HG02623 (cell line): ENCODE measurements at regions not wholly inside any gene's neighbourhood (a gene's known extent, or its start where the extent isn't known, plus 50 kb on each side); places are given as distances from the start of the nearest gene placed in this dataset.
A peak's percentile ranks its signal among the peaks of the same experiment; 100 is the strongest.

Source experiments
- ATAC-seq: cut with Tn5 transposase; IDR thresholded peaks from one replicate; pipeline ENCODE4 v1.9.1; 2021; ENCODE audit warnings: moderate library complexity; ENCODE audit not compliant: unreplicated experiment

DNA sequence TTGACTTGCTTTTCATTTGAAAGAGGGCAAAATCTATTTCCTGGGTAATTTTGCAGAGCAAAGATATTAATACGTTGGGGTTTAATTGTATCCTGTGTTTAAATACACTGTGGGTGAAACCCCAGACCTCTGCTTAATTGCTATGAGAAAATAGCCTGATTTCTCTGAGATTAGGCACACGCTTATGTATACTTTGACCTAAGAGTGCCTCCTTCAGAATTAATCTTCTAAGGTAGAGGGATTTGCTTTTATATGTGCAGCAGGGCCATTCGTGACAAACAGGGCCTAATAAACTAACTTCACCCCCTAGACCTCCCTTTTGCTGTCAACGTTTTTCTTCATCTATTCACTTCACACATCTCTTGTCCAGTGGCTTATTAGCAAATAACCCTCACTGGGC lies 216.9 kb upstream of the ADGRL2 start:
- ATAC-seq, result no peak

DNA sequence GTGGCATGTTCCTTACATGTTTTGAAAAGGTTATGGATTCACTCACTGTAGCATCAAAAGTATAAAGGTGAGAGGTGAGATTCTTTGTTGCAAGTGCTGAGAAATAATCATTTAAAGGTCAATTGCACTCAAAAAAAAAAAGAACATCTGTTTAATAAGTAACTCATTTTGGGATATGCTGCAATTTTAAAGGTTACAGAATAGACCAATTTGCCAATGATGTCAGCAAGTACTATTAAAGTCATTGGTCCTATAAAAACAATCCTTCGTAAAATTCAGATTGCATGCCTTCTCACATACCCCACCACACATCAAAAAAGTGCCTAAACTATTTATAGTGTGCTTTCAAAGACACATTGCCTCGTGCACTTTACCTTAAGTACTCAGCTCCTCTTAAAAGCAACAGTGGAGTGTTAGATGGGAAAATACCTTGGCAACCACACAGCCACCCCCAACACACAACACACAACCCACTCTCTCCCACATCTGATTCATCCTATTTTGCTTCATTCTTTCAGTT lies 218.2 kb upstream of the ADGRL2 start:
- ATAC-seq, result no peak

DNA sequence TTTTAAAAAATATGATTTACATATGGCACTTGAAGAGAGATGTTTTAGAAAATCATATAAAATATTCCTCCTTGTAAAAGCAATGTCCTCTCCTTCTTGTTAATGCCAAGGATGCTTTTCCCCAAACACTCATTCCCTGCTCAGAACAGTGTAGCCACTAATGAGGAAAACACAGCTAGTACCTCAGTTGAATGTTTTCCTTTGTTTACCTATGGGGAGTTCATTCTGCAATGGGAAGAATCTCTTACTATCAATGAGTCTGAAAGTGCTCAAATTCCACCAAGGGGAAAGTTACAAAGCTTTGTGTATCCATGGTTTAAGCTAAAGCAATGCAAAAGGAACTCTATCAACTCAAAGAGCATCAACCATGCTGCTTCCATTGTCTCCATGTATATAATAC lies 221.9 kb upstream of the ADGRL2 start:
- ATAC-seq, result no peak

GRCh38 chr1:81577004-81577697 lies 223.6 kb upstream of the ADGRL2 start:
- no peak for ATAC-seq

- ATAC-seq, result no peak
Measured at GRCh38 chr1:81574408-81574807, 226.3 kb upstream of the ADGRL2 start.

GRCh38 chr1:81573458-81573857 lies 227.3 kb upstream of the ADGRL2 start:
- ATAC-seq, result no peak

- no peak for ATAC-seq
Measured at GRCh38 chr1:81571946-81572345, 228.8 kb upstream of the ADGRL2 start.

- ATAC-seq, result no peak
Measured at GRCh38 chr1:81569761-81570160, 231.0 kb upstream of the ADGRL2 start.

- no peak for ATAC-seq
Measured at GRCh38 chr1:81563632-81564031, 237.1 kb upstream of the ADGRL2 start.

GRCh38 chr1:81562934-81563333 lies 237.8 kb upstream of the ADGRL2 start:
- ATAC-seq, result no peak

- no peak for ATAC-seq
Measured at GRCh38 chr1:81560629-81561028, 240.1 kb upstream of the ADGRL2 start.

DNA sequence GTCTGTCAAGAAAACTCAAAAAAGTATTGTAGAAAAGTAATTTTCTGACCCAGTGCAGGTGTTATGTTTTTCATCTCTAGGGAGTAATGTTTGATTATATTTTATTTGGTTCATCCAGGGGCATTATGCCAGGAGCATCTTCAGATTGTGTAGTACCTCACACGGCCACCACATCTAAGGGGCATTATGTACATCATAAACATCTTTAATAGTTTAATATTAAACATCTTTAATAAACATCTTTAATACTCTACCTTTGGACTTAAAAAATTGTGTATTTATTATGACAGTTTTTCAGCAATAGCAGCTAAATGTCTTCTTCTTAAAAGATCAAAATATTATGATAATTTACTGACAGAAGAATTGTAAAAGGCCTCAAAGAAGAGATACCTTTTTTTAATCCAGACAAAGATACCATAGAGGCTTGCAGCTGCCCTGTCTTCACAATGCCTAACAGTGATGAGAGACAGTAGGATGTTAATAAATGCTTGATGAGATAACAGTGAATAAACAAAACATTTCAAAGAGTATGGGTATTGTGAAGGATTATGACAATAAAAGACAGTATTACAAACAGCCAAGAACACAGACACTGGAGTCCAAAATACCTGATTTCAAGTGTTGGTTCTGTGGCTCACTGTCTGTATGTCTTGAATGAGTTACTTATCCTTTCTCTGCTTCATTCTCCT lies 240.9 kb upstream of the ADGRL2 start:
- ATAC-seq, result no peak

DNA sequence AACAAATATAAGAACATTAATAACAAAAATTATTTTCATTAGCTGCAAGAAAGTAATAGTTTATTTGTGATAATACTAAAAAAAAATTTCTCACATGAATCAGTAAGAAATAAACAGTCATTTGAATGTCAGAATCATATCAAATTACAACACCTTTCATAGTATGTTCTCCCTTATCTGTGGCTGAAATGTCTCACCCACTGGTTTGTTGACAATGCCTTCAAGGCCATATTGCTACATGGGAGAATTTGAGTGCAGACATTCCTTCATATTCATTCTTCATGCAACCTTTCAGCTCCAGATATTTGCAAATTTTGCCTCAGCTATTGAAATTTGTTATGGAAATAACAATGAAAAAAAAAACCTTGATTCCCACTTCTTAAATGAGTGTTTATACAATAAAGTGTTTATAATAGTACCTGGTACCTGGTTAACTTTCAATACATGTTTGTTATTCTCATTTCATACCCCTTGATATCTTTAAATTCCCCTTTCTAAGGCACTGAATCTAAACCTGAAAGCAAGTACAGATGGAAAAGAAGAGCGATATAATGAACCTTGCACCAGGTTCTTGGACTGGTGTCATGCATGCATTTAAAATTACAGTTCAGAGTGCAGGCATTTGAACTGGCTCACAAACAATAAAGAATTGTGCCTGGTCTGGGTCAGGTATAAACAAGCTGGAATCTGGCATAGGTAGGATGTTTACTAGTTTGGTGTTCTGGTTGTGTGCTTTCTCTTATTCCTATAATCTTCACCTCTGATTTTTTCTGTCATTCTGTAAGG lies 242.2 kb upstream of the ADGRL2 start:
- ATAC-seq, result no peak

- ATAC-seq, result no peak
Measured at GRCh38 chr1:81556968-81557367, 243.8 kb upstream of the ADGRL2 start.

DNA sequence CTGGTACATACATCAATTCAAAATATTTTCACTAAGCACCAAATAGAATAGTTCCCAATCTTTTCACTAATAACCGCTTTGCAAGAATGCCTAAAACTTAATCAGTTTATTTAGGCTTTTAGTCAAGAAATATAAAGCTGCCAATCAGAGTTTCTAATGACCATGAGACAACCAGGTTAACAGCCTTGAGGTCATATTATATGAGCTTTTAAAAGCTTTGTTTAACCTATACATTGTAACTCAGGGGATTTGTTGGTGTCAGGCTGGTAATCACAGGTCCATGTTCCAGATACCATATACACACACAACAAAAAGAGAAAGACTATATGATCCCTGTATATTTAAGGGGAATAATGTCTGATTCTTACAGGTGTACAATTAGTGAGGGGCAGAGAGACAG lies 246.2 kb upstream of the ADGRL2 start:
- ATAC-seq, result no peak

- ATAC-seq, result no peak
Measured at GRCh38 chr1:81554108-81554507, 246.6 kb upstream of the ADGRL2 start.

DNA sequence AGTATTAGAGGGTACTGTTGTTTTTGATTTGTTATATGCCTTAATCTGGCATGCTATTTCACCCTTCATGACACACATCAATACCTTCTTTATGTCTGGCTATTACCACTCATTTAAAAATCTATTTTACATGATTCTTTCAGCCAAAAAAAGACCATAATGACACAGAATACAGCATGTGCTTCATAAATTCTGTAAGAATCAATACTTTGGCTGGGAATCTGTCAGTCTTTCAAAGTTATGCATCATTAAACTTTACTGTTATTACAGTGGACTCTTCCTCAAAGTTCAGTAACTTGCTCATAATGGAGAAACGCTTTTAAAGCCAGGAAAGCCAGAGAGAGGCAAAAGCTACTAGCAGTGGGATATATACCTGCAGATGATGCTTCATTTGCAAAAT lies 247.2 kb upstream of the ADGRL2 start:
- ATAC-seq, result no peak

- no peak for ATAC-seq
Measured at GRCh38 chr1:81551946-81552345, 248.8 kb upstream of the ADGRL2 start.

GRCh38 chr1:81550753-81551152 lies 250.0 kb upstream of the ADGRL2 start:
- no peak for ATAC-seq

DNA sequence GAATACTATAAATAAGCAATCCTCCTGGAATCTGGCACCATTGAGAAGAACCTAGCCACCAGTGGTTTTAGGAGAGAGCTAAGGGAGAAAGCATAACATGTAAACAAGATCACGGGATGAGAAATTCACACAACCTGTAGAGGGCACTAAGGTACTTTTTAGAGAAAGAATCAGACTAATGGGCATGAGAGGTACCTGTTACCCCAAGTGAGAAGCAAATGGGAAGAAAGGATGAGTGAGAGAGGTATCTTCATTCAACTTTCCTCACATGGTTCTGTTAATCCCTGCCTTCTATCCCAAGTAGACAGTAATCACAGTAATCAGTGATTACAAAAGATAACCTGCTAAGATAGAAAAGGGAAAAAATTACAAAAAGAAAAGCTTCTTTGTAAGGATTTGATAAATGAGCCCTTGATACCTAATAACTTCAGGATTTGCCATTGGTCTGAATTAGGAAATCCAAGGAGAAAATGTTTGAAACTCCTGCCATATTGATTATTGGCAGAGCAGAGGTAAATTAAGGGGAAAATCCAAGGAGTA lies 251.1 kb upstream of the ADGRL2 start:
- peak; percentile 54 for ATAC-seq

- ATAC-seq, result peak; percentile 39
Measured at GRCh38 chr1:81548918-81549587, 251.7 kb upstream of the ADGRL2 start.
